Activated CD8-positive, alpha-beta memory T cell treated with anti-CD3 and anti-CD28 coated beads, Interleukin-2, amount 50 U/mL, for 1 hour (primary cell): ENCODE measurements at regions not wholly inside any gene's neighbourhood (a gene's known extent, or its start where the extent isn't known, plus 50 kb on each side); places are given as distances from the start of the nearest gene placed in this dataset.

Source experiments
- DNase-seq: peaks from one replicate; pipeline ENCODE4 v3.0.0-alpha.2; 2020; ENCODE audit errors: extremely low read depth

DNA sequence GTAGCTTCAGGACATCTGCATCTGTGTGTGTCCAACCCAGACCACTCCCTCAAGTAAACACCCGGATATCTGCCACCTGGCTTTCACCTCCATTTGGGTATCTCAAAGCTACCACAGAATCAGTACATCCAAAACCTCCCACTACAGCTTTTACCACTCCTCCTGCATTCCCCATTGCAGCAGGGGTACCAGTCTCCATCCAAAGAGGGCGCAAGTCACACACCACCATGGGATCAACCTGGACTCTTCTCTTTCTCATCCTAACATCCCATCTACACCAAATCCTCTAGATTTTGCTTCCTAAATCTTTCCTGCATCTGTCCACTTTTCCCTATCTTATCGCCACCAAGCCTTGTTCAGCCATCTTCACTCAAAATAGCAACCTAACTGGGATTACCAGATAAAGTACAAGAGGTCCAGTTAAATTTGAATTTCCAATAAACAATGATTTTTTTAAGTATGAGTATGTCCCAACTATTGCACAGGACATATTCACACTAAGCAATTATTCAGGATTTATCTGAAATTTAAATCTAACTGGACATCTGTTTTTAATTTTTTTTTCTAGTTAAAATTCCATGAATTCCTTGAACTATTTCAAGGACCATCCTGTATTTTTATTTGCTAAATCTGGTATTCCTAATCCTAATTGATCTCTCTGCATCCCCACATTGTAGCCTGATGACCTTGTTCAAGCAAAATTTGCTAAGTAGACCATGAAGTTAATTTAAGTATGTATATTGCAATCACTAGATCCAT lies 164.3 kb upstream of the MLN start:
- no peak for DNase-seq

DNA sequence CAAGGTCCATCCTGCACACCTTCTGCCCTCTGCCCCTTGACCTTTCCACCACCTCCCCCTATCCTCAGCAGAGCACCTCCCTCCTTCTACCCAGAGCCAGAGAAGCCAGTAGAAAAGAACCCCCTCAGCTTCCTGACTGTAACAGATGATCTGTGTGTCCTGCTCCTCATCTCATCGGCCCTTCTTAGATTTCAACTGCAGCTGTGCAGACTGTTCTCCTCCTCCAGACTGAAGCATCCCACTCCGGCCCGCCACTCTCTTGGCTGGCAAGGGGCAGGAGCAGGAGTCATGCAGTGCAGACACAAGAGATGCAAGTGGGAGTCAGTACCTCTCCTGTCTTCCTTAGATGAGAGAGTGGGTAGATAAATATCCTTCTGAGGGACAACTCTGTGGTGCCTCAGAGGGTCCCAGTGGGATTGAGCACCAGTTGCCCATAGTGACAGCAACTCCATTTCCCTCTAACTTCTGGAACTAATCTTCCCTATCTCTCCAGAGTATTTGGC lies 163.5 kb upstream of the MLN start:
- DNase-seq: no peak

DNA sequence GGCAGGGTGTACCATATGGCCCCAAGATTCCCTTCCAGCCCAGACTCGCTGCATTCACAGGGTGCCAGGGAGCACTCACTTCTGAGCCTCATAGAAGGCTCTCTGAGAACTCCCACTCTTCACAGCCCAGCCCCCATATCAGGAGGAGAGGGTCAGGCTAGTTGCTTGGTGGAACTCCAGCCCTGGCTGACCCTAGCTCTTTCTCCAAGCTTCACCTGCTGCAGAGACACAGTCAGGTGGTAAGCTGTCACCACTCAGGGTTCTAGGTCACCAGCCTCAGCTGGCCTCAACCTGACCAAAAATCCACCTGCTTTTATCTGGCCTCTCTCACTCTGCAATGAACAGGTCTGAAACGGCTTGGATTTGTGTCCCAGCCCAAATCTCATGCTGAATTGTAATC lies 162.7 kb upstream of the MLN start:
- DNase-seq: no peak

DNA sequence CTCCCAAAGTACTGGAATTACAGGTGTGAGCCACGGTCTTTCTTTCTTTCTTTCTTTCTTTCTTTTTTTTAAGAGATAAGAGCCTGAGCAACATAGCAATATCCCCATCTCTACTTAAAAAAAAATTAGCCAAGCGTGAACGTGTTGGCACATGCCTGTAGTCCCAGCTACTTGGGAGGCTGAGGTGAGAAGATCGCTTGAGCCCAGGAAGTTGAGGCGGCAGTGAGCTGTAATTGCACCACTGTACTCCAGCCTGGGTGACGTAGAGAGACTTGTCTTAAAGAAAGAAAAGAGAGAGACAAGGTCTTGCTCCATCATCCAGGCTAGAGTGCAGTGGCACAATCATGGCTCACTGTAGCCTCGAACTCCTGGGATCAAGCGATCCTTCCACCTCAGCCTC lies 162.0 kb upstream of the MLN start:
- DNase-seq: no peak

DNA sequence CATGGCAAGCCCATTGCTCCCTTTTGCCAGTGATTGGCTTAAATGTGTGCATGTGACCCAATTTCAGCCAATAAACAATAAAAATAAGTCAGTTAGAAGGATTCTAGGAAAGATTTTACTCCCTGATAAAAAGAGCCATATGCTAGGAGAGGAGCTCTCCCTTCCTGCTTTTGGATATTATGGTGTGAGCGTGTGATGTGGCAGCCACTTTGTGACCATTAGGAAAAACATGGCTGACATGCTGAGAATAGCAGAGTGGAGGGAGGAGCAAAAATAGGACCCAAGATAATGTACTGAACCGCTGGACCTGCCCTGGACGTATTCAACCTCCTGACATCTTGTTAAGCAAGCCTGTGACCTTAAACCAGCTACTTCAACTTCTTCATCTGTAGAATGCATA lies 160.6 kb upstream of the MLN start:
- DNase-seq: no peak

DNA sequence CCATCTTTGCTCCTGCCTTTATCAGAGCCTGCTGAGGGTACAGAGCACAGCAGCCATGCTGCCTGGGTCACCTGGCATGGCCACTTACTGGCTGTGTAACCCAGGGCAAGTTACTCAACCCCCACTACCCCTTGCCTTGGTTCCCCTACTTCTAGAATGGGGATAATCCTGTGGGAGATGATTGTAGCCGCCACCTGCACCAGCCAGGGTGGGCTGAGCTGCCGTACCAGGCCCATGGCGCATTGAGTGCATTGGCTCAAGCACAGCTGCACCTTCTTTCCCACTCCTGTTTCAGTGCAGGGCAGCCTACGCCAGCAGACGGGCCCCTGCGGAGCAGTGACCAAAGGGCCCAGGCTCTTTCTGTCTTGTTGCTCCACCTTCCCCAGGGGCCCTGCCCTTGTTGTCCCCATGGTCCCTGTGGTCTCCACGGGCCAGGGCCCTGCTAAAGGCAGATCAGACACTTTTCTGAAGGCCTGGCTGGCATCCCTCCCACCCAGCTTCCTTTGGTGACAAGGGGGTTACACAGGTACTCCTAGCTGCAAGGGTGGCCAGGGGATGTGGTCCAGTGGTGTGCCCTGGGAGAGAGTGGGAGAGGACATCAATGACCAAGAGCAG lies 159.4 kb upstream of the MLN start:
- DNase-seq: no peak

DNA sequence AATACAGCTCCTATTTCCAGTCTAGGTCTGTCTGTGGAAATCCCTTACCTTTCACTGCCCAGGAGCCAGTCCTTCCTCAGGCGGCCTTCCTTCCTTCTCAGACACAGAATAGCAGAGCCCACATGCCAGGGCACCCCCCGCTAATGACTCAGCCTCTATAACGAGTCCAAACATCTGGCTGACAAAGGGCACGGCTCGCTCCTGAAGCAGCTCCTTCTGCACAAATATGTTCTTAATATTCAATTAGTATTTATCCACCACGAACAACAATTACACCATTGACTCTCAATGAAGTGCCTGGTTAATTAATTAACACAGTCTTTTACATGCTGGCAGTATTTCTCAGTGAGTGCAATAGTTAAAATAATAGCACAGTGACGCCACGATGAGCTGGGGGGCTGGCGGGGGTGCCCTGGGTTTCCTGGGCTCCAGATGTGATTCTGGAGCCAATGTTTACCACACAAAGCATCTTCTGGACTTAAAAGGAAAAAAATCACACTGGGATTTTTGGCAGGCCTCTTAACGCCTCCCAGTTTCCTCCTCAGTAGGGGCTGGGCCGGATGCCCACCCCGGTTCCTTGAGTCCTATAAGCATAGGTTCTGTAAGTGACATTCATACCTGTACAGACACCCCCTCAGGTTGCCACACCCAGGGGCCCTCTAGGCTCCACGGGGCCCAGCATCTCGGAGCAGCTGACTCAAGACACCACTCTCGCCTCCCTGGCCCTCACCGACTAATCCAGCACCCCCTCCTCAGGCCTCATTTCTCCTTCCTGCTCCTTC lies 158.6 kb upstream of the MLN start:
- DNase-seq: no peak

DNA sequence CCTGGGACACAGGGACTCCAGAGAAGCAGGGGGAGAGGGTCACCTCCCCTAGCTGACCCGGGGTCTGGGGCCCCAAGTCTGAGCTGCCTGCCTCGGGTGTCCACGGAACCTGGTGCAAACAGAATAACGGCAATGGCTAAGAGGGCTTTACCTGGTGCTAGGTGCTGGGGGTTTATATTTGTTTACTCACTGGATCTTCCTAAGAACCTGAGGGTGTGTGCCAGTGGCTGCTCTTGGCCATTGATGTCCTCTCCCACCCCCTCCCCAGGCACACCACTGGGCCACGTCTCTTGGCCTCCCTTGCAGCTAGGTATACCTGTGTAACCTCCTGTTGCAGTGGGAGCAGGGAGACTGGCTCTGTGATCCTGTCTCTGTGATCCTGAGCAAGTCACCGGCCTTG lies 157.9 kb upstream of the MLN start:
- no peak for DNase-seq

DNA sequence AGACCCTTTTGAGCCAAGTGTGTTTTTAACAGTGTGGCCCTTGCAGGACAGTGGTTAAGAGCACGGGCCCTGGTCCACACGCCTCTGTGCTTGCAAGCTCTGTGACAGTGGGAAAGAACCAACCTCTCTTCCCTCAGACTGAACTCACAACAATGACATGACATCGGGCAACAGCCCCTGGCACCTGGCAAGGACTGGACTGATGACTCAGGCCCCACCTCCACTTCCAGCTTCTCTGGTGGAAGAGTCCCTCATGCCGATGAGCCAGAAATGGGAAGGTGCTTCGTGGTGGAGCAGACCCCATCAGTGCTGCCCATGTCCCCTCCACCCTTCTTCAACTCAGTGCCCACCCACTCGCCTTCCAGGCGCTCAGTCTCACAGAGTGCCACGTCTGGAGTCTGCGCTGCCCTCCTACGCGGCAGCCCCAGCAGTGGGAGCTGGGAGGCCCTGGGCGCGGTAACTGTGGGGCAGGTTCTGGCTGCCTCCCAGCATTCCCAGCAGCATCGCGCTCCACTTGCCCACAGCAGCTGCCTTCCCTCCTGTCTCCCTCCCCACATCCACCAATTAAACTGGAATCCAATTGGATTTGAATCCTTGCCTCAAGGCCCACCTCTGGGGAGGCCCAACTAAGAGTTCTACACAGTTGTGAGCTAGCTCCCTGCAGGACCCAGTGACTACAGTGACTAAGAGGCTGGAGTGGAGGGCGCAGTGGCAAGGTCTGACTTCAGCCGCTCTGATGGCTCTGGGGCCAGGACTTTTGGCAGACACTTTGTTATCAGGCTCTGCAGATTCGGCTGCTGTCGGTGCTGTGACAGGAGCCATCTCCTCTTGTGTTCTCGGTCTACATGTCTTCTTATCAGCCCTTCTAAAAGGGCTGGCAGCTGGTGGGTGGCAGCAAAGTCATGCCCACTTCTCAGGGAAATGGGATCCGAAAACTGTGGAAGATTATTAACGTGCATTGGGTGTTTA lies 156.8 kb upstream of the MLN start:
- DNase-seq: no peak

DNA sequence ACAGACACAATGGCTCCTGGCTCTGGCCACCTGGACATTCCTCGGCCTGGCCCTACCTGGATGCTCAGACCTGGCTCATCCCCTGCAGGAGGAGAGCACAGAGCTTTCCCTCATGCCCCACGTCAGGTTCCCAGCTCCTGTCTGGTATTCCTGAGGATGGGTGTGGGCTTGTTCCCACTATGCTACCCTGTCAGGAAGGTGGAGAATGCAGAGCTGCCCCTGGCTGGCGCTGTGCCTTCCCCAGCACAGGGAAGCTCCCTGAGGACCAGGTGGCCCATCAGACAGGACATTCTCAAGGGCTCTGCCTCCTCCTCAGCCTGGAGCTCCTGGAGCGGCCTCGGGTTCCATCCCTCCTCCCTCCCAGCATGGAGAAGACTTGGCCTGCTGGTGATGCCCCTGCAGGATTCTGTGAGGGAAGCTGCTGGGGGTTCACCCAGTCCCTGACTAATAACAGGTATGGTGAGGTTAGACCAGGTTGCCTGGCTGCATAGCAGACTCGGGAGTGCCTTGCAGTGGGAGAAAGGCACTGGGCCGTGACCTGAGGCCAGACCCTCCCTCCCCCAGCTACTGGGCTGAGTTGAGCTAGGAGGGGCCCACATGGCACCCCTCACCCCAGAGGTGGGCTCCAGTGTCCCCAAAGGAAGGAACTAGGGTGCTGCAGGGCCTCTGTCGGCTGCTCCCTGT lies 156.0 kb upstream of the MLN start:
- DNase-seq: no peak

DNA sequence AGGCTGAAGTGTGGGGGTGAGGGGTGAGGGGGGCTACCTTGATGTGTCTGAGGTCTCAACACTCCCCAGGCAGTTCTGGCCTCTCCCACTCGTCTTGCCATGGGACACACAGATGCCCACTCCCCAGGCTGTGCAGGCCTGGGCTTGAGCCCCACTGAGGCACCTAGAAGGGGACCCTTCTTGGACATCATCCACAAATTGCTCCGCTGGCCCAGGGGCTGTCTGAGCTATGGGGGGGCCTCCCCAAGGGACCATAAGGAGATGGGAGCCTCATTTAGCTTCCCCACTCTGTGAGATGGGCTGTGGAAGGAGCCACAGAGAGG lies 155.5 kb upstream of the MLN start:
- no peak for DNase-seq

DNA sequence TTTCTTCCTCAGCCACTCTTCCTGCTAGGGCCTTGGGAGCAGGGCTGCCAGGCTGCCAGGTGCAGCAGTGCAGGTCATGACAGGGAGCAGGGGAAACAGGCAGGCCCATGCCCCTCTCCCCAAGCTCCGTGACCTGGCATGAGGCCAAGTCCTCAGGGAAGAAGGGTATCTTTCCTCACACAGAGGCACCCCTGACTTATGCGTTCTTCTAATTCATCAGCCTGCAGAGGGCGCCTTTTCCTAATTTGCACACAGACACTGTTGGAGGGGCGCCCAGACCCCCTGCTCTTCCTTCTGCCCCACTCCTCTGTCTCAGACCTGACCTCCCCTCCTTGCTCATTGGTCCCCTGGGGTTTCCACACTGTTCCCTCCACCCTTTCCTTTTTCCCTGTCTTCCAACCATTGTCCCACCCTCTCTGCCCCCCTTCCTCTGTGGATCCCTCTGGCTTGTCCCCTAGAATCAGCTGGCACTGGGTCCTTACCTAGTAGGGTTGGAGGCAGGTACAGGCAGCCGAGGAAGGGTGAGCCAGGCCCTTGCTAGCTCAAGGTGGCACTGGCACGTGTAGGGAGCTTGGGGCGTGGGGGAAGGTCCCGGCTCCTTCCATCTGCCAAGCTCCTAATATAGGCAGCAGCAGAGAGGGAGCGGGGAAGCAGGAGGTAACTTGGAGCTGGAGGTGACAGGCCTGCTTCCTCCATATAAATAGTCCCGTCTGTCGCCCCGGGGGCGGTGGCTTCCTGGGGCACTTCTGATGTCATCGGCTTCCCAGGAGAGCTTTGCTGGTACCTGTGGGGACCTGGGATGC lies 154.9 kb upstream of the MLN start:
- DNase-seq: no peak

DNA sequence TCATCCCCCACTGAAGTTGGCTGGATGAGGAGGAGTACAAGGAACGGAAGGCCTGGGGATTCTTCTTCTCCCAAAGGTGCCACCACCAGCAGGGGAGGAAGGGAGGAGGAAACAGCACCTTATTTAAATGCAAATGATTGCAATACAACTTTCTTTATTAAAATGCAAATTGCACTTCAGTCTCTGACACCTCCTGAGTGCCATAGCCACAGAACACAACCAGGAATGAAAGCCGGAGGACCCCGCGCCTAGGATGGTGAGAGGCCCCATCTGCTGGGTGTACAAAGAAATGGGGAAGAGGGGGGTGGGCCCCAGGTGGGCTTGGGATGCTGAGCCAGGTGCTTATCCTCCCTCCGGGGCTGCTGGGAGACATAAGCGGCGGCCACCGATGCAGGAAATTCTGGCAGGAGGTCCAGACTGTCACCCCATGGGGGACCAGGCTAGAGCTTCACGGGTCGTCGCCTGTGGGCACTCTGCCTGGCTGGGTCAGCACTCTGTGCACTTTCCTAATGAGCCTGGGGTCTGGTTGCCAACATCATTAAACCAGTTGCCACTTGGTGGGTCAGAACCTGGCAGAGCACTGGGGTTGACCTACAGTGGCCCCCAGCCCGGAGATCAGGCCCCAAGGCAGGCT lies 154.2 kb upstream of the MLN start:
- DNase-seq: no peak

DNA sequence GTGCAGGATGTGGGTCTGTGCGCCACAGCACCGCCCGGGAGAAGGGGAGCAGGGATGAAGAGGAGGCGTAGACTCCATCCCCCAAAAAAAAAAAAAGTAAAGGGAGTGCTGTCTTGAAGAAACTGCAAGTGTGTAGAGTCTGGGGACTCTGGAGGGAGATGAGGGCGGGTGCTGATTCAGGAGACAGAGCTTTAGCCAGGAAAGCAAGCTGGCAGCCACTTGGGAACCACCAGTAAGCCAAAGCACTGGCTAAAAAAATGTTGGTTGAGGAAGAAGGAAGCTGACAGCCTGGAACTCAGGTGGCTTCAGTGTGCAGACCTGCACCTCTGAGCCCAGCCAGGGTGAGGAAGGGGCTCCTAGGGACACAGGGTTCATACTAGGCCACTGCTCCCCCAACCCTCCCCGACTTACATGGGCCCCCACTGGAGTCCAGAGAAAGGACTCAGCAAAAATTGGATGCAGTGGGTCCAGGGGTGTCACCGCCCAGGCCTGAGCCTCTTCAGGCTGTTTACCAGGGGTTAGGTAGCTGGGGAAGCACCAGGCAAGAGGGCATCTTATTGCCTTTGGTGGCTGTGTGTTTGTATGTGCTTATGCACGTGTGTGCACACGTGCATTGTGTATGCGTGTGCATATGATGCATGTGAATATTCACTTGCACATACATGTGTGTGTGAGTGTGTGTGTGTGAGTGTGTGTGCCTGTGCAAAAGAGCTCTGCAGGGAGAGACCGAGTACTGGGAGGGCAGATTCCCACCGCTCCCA lies 153.5 kb upstream of the MLN start:
- no peak for DNase-seq

DNA sequence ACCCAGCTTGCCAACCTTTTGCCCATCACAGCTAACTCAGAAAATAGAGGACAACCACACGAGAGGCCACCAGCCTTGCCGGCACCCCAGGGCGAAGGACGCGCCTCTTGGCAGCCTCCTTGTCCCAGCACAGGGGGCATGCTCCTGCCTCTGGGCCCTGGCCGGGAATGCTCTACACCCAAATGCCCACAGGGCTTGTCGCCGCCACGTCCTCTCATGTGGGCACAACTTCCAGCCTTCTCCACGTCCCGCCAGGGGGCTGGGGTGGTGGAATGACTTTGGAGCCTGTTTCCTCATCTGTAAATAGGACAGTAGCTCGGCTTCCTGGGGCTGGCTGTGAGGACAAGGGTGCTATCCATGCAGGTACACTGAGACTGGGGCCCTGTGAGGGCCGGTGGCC lies 152.4 kb upstream of the MLN start:
- no peak for DNase-seq

DNA sequence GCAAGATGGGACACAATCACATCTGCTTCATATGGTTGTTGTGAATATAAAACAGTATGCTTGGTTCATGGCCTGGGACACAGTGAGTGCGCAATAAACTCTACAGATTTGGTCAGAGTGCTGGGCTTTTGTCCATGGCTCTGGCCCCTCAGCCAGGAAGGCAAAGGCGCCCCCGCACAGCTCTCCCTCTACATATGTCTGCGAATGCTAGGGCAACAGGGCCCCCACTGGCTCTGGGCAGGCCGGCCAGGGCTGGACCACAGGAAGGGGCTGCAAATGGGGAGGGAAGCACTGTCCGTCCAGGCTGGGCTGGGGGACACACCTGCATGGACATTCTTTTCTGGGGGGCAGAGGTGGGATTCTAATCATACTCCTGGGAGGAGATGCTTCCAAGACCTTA lies 151.8 kb upstream of the MLN start:
- DNase-seq: no peak

DNA sequence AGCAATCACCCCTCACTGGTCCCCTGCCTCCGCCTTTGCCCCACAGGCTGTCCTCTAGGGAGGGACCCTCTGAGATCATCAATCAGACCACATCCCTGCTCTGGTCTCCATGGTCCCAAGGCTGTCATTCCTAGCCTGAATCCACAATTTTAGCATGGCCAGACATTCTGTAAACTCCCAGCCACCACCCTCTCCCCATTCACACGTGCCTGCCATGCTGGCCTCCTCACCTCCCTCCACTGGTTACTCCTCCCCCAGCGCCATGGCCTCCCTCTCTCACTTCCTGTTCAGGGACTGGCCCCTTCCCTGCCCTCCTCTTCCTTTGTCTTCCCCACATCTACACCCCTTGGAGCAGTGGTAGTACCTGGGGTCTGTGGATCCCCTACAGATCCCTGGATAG lies 150.7 kb upstream of the MLN start:
- no peak for DNase-seq

DNA sequence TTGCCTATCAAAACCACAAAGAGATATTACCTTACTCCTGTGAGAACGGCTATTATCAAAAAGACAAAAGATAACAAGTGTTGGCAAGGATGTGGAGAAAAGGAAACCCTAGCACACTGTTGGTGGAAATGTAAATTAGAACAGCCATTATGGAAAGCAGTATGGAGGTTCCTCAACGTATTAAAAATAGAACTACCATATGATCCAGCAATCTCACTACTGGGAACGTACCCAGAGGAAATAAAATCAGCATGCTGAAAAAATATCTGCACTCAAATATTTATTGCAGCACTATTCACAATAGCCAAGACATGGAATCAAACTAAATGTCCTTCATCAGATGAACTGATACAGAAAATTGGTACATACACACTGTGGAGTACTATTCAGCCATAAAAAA lies 149.4 kb upstream of the MLN start:
- DNase-seq: no peak

DNA sequence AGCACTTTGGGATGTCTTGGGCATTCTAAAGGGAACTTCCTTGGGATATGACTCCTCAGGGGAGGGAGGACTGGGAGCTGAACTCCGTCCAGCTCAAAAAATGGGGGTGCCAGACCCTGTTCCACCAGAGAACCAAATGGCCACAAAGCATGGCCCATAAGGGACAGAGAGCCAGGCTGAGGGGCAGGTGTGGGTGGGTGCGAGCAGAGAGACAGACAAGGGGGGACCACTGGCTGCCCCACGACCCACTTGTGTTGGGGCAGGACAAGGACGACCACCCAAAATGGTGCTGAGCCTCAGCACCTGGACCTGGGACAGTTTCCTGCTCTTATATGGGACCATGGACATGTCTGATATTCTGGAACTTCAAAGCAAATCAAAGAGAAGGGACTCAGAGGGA lies 148.2 kb upstream of the MLN start:
- no peak for DNase-seq
